Endothelial cell of umbilical vein (primary cell): ENCODE measurements at regions not wholly inside any gene's neighbourhood (a gene's known extent, or its start where the extent isn't known, plus 50 kb on each side); places are given as distances from the start of the nearest gene placed in this dataset.

Experiments
- BruUV-seq: library from RNA; stranded (reverse); fragments of 400-500 nt; replicated peaks from 2 replicates; lab custom pipeline; 2021; lab: Mats Ljungman, UMichigan
- CTCF ChIA-PET: fragments of 300-600, 350-600 bp; sonication (Branson Sonifier 250); formaldehyde crosslinking; loops from one replicate; lab custom pipeline; 2021; ENCODE audit warnings: antibody characterized with exemption, inconsistent platforms; lab: Charles Lee
- POLR2A ChIA-PET: fragments of 300-600, 350-600 bp; sonication (Branson Sonifier 250); formaldehyde crosslinking; loops from one replicate; lab custom pipeline; 2021; ENCODE audit warnings: antibody characterized with exemption, inconsistent platforms; lab: Charles Lee
- DNase-seq: peaks from one replicate; pipeline ENCODE4 v3.0.0-alpha.2; 2011; ENCODE audit warnings: low read depth, low spot score
- FAIRE-seq: peaks from 2 replicates; lab custom pipeline; 2011; peaks lifted over from hg19 to GRCh38; lab: Jason Lieb, UNC
- H2AFZ ChIP-seq: 2 replicates; pipeline ENCODE4 v1.6.0; 2012; ENCODE audit warnings: low read depth, low read length, control low read depth, inconsistent platforms
- H3K27ac ChIP-seq: 2 replicates; pipeline ENCODE4 v1.5.1; 2011; ENCODE audit warnings: low read depth, mild to moderate bottlenecking, control low read depth, low read length, moderate library complexity; ENCODE audit not compliant: insufficient read depth
- H3K27me3 ChIP-seq, 2 experiments: 2 replicates each; pipeline versions ENCODE4 v1.6.0 to v1.6.1; 2011; ENCODE audit warnings: low read length in 2 of 2, mixed read lengths in 1 of 2; ENCODE audit not compliant: control insufficient read depth in 2 of 2, insufficient read depth in 2 of 2
- H3K36me3 ChIP-seq, 2 experiments: 2 replicates in 1 of 2; 3 replicates in 1 of 2; pipeline ENCODE4 v1.5.1; 2011; ENCODE audit warnings: low read length in 2 of 2, mild to moderate bottlenecking in 1 of 2, moderate library complexity in 1 of 2; ENCODE audit not compliant: control insufficient read depth in 2 of 2, insufficient read depth in 2 of 2; ENCODE audit errors: extremely low read depth in 1 of 2
- H3K4me1 ChIP-seq: 3 replicates; pipeline ENCODE4 v1.5.1; 2011; ENCODE audit warnings: mild to moderate bottlenecking, low read length; ENCODE audit not compliant: control insufficient read depth, insufficient read depth; ENCODE audit errors: extremely low read depth
- H3K4me2 ChIP-seq: 2 replicates; pipeline ENCODE4 v1.6.1; 2011; ENCODE audit warnings: low read length, control low read depth, mixed read lengths; ENCODE audit not compliant: insufficient read depth
- H3K4me3 ChIP-seq, 3 experiments: fragments of 200-600 bp in 1 of 3; sonication (generic), shearing (Covaris generic) in 1 of 3; replicated peaks in 1 of 3; 2 replicates each; pipeline ENCODE4 v1.5.1; 2011 to 2016; ENCODE audit warnings: control low read depth in 3 of 3, low read length in 3 of 3, mild to moderate bottlenecking in 2 of 3, inconsistent platforms in 1 of 3, low read depth in 1 of 3, moderate library complexity in 1 of 3; ENCODE audit not compliant: insufficient read depth in 1 of 3
- H3K79me2 ChIP-seq: 2 replicates; pipeline ENCODE4 v1.6.0; 2012; ENCODE audit warnings: low read length, inconsistent platforms; ENCODE audit not compliant: control insufficient read depth, insufficient read depth
- H3K9ac ChIP-seq: replicated peaks from 2 replicates; pipeline ENCODE3; 2011; ENCODE audit warnings: low read length, control low read depth; ENCODE audit not compliant: insufficient read depth; ENCODE audit errors: extremely low read depth
- H3K9me1 ChIP-seq: replicated peaks from 3 replicates; pipeline ENCODE4 v1.6.0; 2011; ENCODE audit warnings: mild to moderate bottlenecking, low read length; ENCODE audit not compliant: control insufficient read depth, insufficient read depth; ENCODE audit errors: extremely low read depth
- H3K9me3 ChIP-seq: replicated peaks from 2 replicates; pipeline ENCODE4 v1.5.1; 2012; ENCODE audit warnings: low read length, inconsistent platforms; ENCODE audit not compliant: control insufficient read depth, insufficient read depth
- H4K20me1 ChIP-seq: replicated peaks from 2 replicates; pipeline ENCODE3; 2011; ENCODE audit warnings: mild to moderate bottlenecking, low read length; ENCODE audit not compliant: control insufficient read depth, insufficient read depth; ENCODE audit errors: extremely low read depth
- CTCF ChIP-seq, 2 donors: IDR thresholded peaks; 1 replicate in 1 of 2; 2 replicates in 1 of 2; pipeline ENCODE4 v1.5.1; 2011; ENCODE audit warnings: low read length in 2 of 2, mild to moderate bottlenecking in 2 of 2, moderate library complexity in 2 of 2, control low read depth in 1 of 2, inconsistent platforms in 1 of 2, low read depth in 1 of 2; ENCODE audit not compliant: insufficient read depth in 1 of 2; ENCODE audit errors: extremely low read depth in 1 of 2
- EZH2 ChIP-seq: IDR thresholded peaks from 2 replicates; pipeline ENCODE4 v1.6.1; 2012; ENCODE audit warnings: borderline replicate concordance, low read depth, mild to moderate bottlenecking, moderate library complexity, low read length, inconsistent platforms; ENCODE audit not compliant: severe bottlenecking
- FOS ChIP-seq: IDR thresholded peaks from 2 replicates; pipeline ENCODE4 v1.6.1; 2011; ENCODE audit warnings: mild to moderate bottlenecking, low read length, moderate library complexity, borderline replicate concordance; ENCODE audit not compliant: insufficient read depth
- GATA2 ChIP-seq: IDR thresholded peaks from 2 replicates; pipeline ENCODE4 v1.7.0; 2011; ENCODE audit warnings: low read depth, mild to moderate bottlenecking, moderate library complexity, mixed read lengths, low read length; ENCODE audit not compliant: insufficient read length, insufficient read depth
- JUN ChIP-seq: IDR thresholded peaks from 2 replicates; pipeline ENCODE4 v1.6.1; 2011; ENCODE audit warnings: borderline replicate concordance, low read depth; ENCODE audit not compliant: insufficient read length, insufficient read depth
- MAX ChIP-seq: IDR thresholded peaks from 2 replicates; pipeline ENCODE4 v1.6.1; 2011; ENCODE audit not compliant: insufficient read depth, insufficient read length
- MYC ChIP-seq: IDR thresholded peaks from one replicate; pipeline ENCODE4 v1.6.1; 2011; ENCODE audit warnings: mild to moderate bottlenecking, low read depth, low read length
- POLR2A ChIP-seq: IDR thresholded peaks from 2 replicates; pipeline ENCODE4 v1.6.1; 2012; ENCODE audit warnings: low read depth, mild to moderate bottlenecking, control low read depth, low read length
- POLR2AphosphoS5 ChIP-seq: IDR thresholded peaks from 2 replicates; pipeline ENCODE4 v1.6.1; 2012; ENCODE audit warnings: low read depth, mild to moderate bottlenecking, control low read depth, low read length, moderate library complexity; ENCODE audit not compliant: insufficient read depth
- dilution Hi-C: fragments of 300-500 bp; cut with MboI; formaldehyde crosslinking; loops from one replicate; pipeline ENCODE4 v1.15.0; 2019; ENCODE audit warnings: low sequenced_read_pairs; ENCODE audit not compliant: extremely low pct_ligation_motif_present
- intact Hi-C: fragments of 100-400 bp; cut with micrococcal nuclease; formaldehyde crosslinking; loops from one replicate; pipeline ENCODE4 v1.10.0; 2022

- Histone ChIP-seq H3K36me3 (no peaks in the 10 kb centered on the region), H3K79me2 (no peaks in the 10 kb centered on the region), H3K9me3 (no peaks in the 10 kb centered on the region), H2AFZ (no peak overlapping the region), H3K9me1 (no peaks in the 10 kb centered on the region), H3K4me1 (no peaks in the 10 kb centered on the region), H3K4me3 (no peak overlapping the region), H3K27me3 (no peaks in the 10 kb centered on the region), H3K4me2 (no peak overlapping the region), H3K27ac (no peak overlapping the region), H4K20me1 (no peaks in the 10 kb centered on the region), H3K9ac (no peak overlapping the region)
- ChIA-PET POLR2A (no interaction called here), CTCF (interaction anchor here (0.8 kb wide), 1 partner anchor 15 kb away, joined by 3 read pairs; no protein-coding TSS in a partner anchor)
- TF ChIP-seq GATA2 (no peak), MAX (no peak), MYC (no peak), EZH2 (no peak), FOS (no peak), JUN (no peak), POLR2A (no peak), CTCF (IDR thresholded peaks at IDR 0.05; ENCODE audit: extremely low read depth in 1 of 2, insufficient read depth in 1 of 2, low read depth in 1 of 2, low read length in 2 of 2) (no peak), POLR2AphosphoS5 (no peak)
- FAIRE-seq: no peak
- BruUV-seq: no TSS peak
- dilution Hi-C loops: no loop called here
- no peak for DNase-seq
- intact Hi-C loops: no loop called here
Measured at GRCh38 chr12:14307004-14307403, 58.5 kb upstream of the ATF7IP start.
